NB4 (cell line): ENCODE measurements at regions not wholly inside any gene's neighbourhood (a gene's known extent, or its start where the extent isn't known, plus 50 kb on each side); places are given as distances from the start of the nearest gene placed in this dataset.

Experiments used
- DNase-seq: peaks from one replicate; pipeline ENCODE4 v3.0.0; 2010; ENCODE audit warnings: low read depth
- H3K4me3 ChIP-seq: one replicate; pipeline ENCODE4 v1.5.1; 2011; ENCODE audit warnings: mild to moderate bottlenecking, low read depth, low read length, moderate library complexity
- MYC ChIP-seq: IDR thresholded peaks from 2 replicates; pipeline ENCODE4 v1.6.1; 2011; ENCODE audit warnings: low read depth, low read length
- POLR2A ChIP-seq: IDR thresholded peaks from 2 replicates; pipeline ENCODE4 v1.6.1; 2011; ENCODE audit warnings: mild to moderate bottlenecking; ENCODE audit not compliant: insufficient read length; ENCODE audit errors: extremely low read depth
- TF ChIP-seq, protein P1 (sequence below): IDR thresholded peaks from one replicate; pipeline ENCODE4 v1.5.1; 2012; ENCODE audit warnings: low read depth, low read length
- TF ChIP-seq, protein P2 (sequence below): IDR thresholded peaks from 2 replicates; pipeline ENCODE4 v1.6.1; 2011; ENCODE audit warnings: low read depth, low read length

DNA sequence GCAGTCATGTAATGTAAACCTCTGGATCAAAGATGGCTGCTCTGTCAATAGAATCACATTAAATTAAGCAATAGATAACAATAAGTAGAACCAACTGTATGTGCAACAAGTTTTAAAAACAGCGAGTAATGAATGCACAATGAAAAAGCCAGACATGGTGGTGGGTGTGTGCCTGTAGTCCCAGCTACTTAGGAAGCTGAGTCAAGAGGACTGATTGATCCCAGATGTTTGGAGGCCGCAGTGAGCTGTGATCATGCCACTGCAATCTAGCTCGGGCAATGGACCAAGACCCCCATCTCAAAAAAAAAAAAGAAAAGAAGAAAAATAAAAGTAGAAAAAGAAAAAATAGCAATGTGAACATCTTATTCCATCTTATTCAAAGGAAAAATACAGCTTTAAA lies 558.7 kb upstream of the MMS22L start:
- H3K4me3 ChIP-seq, result no peak overlapping the region
- TF ChIP-seq, protein P1, sequence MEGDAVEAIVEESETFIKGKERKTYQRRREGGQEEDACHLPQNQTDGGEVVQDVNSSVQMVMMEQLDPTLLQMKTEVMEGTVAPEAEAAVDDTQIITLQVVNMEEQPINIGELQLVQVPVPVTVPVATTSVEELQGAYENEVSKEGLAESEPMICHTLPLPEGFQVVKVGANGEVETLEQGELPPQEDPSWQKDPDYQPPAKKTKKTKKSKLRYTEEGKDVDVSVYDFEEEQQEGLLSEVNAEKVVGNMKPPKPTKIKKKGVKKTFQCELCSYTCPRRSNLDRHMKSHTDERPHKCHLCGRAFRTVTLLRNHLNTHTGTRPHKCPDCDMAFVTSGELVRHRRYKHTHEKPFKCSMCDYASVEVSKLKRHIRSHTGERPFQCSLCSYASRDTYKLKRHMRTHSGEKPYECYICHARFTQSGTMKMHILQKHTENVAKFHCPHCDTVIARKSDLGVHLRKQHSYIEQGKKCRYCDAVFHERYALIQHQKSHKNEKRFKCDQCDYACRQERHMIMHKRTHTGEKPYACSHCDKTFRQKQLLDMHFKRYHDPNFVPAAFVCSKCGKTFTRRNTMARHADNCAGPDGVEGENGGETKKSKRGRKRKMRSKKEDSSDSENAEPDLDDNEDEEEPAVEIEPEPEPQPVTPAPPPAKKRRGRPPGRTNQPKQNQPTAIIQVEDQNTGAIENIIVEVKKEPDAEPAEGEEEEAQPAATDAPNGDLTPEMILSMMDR, result no peak
- no peak for TF ChIP-seq MYC
- TF ChIP-seq, protein P2, sequence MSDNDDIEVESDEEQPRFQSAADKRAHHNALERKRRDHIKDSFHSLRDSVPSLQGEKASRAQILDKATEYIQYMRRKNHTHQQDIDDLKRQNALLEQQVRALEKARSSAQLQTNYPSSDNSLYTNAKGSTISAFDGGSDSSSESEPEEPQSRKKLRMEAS, result no peak
- DNase-seq, result no peak

GRCh38 chr6:97842521-97842920 lies 559.5 kb upstream of the MMS22L start:
- no peak overlapping the region for H3K4me3 ChIP-seq
- TF ChIP-seq, protein P2, result no peak
- TF ChIP-seq, protein P1, result no peak
- DNase-seq, result no peak

GRCh38 chr6:97849390-97849789 lies 566.4 kb upstream of the MMS22L start:
- DNase-seq, result no peak
- TF ChIP-seq, protein P1, result no peak
- TF ChIP-seq, protein P2, result no peak
- no peak for TF ChIP-seq POLR2A
- no peak for TF ChIP-seq MYC
- H3K4me3 ChIP-seq, result no peak overlapping the region

DNA sequence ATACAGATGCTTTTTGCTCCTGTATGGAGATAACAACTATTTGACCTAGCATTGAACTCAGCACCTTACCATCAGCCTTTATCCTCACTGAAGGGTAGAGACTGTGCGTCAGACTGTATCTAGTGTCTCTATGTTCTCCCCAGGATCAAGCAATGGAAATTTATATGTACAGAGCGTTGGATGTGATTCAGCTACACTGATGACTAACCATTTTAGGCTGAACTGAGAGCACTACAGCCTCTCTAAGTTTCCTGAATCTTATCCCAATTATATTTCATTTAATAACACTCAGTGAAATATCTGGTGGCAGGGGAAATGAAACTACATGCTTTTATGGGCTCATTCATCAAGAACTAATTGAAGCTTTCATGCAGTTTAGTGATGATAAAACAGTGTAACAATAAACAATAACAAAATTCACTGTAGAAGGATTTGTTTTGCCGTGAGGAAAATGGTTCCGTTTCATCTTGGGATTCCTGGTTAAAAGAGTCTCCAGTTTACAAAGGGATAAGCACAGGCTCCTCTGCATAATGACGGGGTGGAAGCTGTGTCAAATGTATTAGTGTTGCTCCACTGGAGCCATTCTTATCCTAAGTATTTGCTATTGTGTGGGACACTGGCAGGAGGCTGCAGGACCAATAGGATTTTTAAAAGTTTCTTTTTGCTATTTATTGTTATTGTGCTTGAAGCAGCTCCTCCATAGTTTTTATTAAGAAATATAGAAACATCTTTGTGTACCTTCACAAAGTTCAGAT lies 567.6 kb upstream of the MMS22L start:
- TF ChIP-seq, protein P1, result no peak
- TF ChIP-seq POLR2A (no peak), MYC (no peak)
- TF ChIP-seq, protein P2, result no peak
- DNase-seq, result no peak
- no peak overlapping the region for H3K4me3 ChIP-seq

GRCh38 chr6:97863697-97864096 lies 580.7 kb upstream of the MMS22L start:
- no peak for TF ChIP-seq MYC
- no peak for TF ChIP-seq POLR2A
- TF ChIP-seq, protein P1, result no peak
- TF ChIP-seq, protein P2, result no peak
- no peak for DNase-seq
- no peak overlapping the region for H3K4me3 ChIP-seq

DNA sequence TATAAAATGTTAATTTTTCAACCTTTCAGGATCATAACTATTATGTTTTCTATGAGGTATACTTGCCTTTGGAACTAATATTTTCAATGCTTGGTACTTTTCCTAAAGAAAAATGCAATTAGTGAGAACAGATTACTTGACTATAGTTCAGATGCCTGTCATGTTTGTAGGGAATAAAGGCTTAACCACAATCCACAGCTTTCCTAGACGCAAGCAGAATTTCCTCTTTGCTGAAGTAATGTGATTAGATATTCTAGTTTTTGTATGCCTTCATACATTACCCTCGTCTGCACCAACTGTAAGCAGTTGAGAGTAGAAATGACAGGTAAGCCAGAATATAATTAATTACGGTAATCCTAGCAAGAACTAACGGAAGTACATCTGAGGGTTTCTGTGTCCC lies 581.4 kb upstream of the MMS22L start:
- TF ChIP-seq, protein P2, result no peak
- no peak for TF ChIP-seq MYC
- TF ChIP-seq POLR2A, result no peak
- TF ChIP-seq, protein P1, result no peak
- H3K4me3 ChIP-seq, result no peak overlapping the region
- no peak for DNase-seq
